Right ventricle myocardium superior (tissue), 1 donor: ENCODE measurements at regions not wholly inside any gene's neighbourhood (a gene's known extent, or its start where the extent isn't known, plus 50 kb on each side); places are given as distances from the start of the nearest gene placed in this dataset.

Experiments used
- ATAC-seq: fragments of 200-7000 bp; cut with Tn5 transposase; one replicate; pipeline ENCODE4 v1.9.1; 2020; ENCODE audit warnings: mild to moderate bottlenecking; ENCODE audit not compliant: poor library complexity
- DNase-seq: peaks from one replicate; pipeline ENCODE4 v3.0.0-alpha.2; 2020
- intact Hi-C: fragments of 100-400 bp; cut with DNase I; formaldehyde crosslinking; loops from one replicate; pipeline ENCODE4 v1.11.2; 2022
- donor health status: DM: no; HTN: yes; CAD: no; lungs with severe emphysema.

DNA sequence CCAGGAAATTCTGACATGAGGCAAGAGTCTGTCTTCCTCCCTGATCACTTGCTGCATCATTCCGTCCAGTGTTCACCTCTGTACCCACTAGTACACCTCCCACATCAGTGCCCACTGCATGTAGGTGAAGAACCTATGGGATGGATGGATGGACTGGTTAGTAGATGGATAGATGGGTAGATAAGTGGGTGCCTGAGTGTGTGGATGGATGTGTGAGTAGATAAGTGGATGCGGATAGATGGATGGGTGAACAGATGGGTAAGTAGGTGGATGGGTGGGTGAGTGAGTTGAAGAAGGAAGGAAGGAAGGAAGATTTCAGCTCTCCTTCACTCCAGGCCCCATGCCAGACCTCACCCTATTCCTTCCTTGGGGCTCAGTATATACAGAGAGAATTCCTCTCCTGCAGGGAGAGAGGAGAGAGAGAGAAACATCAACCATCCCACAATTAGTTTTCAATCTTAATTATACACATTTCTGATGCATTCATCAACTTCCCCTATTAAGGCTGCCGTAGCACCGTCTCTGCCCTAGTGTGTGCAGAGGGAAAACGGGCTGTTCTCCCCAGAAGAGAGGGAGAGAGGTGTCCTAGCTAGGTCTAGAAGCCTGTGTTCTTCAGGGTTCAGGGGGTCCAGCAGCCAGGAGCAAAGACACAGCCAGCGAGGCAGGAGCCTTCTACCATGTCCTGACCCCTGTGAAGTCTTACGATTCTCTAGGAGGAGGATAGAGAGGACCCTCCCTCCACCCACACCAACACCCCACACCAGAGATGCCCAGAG is 125.3 kb downstream of the BUD13 start:
- no peak for DNase-seq
- no peak for ATAC-seq
- intact Hi-C loops: no loop called here

DNA sequence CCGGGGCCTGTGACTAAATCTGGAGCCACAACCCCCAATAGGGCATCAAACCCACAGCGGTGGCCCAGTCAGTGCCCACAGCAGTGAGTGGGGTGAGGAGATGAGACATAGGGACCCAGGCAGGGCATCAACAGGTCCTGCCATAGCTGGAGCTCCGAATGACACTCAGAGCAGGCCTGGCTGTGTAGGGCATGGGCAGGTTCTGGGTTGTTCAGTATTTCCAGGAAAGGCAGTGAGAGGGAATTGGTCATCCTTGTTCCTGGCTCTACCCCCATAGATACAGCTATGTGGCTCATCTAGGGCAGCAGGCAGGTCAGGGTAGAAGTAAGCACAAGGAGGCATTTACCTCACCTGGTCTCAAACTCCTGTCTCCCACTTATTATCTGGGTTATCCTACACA is 126.6 kb downstream of the BUD13 start:
- no peak for DNase-seq
- intact Hi-C loops: no loop called here

DNA sequence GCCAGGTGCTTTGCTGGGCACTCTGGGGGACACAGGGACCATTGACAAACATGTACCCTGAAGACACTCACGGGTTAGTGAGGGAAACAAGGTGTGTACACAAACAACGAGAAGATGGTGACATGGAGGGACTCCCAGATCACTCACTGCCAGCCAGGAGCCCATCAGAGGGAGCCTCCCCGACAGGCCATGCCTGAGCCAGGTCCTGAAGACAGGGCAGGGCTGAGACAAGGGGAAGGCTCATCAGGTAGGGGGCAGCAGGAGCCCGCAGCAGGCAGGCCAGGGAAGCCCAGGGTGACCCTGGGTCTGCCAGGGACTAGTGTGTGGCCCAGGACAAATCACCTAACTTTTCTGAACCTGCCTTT is 127.9 kb downstream of the BUD13 start:
- ATAC-seq (no peak), DNase-seq (no peak)
- intact Hi-C loops: loop anchor here (5.0 kb wide), 1 partner anchor 188 kb away; no protein-coding TSS in a partner anchor

More for the DNA sequence above, 126.6 kb downstream of the BUD13 start:
- ATAC-seq: no peak

- intact Hi-C loops: loop anchor here (5.0 kb wide), 1 partner anchor 187 kb away; no protein-coding TSS in a partner anchor
- DNase-seq (no peak), ATAC-seq (no peak)
These were observed 128.4 kb downstream of the BUD13 start for GRCh38 chr11:116644201-116644940.

DNA sequence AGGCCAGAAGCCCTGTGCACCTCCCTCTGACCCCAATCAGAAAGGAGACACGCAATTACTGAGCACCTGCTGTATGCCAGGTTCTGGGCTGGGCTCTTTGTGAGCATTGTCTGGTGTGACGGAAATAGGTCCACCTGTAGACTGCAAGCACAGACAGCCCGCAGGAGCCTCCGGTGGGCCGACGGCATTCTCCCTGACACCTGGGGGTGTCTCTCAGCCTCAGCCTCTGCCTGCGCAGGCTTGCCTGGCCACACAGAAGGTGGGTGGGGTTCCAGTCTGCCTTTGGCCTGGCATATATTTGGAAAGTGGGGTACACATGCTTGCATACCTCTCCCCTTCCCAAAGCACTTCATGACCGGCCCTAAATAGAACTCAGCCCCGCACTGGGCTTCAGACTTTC is 129.3 kb downstream of the BUD13 start:
- ATAC-seq (no peak), DNase-seq (no peak)
- intact Hi-C loops: loop anchor here (5.0 kb wide), 1 partner anchor 186 kb away; no protein-coding TSS in a partner anchor

- DNase-seq: no peak
- intact Hi-C loops: loop anchor here (5.0 kb wide), 1 partner anchor 186 kb away; no protein-coding TSS in a partner anchor
- ATAC-seq: no peak
These were observed 129.9 kb downstream of the BUD13 start for GRCh38 chr11:116642902-116643301.

GRCh38 chr11:116642481-116642880 is 130.3 kb downstream of the BUD13 start:
- no peak for ATAC-seq
- intact Hi-C loops: loop anchor here (5.0 kb wide), 1 partner anchor 185 kb away; no protein-coding TSS in a partner anchor
- DNase-seq: no peak

- intact Hi-C loops: loop anchor here (5.0 kb wide), 1 partner anchor 184 kb away; no protein-coding TSS in a partner anchor
- DNase-seq (peak; percentile 48), ATAC-seq (peak; percentile 83)
These were observed 131.2 kb downstream of the BUD13 start for GRCh38 chr11:116641561-116642045.

GRCh38 chr11:116640641-116641402 is 132.0 kb downstream of the BUD13 start:
- no peak for DNase-seq
- no peak for ATAC-seq
- intact Hi-C loops: loop anchor here (5.0 kb wide), 1 partner anchor 184 kb away; no protein-coding TSS in a partner anchor

- DNase-seq (no peak), ATAC-seq (no peak)
- intact Hi-C loops: no loop called here
These were observed 134.3 kb downstream of the BUD13 start for GRCh38 chr11:116638463-116638862.

DNA sequence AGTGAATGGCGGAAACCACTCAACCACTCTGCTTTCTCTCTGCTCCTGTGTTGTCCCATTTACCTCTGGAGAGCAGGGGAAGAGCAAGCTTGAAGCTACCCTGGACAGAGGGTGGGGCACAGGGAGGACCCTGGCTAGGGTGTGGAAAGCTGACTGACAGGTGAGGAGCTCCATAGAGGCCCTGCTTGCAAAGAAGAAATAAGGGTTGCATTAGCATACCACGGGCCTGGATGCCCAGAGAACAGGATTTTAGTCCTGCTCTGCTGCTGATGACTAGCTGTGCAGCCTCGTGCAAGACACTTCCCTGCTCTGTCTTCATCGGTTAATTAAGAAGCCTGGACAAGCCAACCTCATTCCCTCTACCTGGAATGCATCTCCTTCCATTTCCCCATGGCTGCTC is 135.0 kb downstream of the BUD13 start:
- ATAC-seq (no peak), DNase-seq (no peak)
- intact Hi-C loops: no loop called here

- intact Hi-C loops: no loop called here
- DNase-seq: no peak
- no peak for ATAC-seq
These were observed 136.4 kb downstream of the BUD13 start for GRCh38 chr11:116636341-116636929.

DNA sequence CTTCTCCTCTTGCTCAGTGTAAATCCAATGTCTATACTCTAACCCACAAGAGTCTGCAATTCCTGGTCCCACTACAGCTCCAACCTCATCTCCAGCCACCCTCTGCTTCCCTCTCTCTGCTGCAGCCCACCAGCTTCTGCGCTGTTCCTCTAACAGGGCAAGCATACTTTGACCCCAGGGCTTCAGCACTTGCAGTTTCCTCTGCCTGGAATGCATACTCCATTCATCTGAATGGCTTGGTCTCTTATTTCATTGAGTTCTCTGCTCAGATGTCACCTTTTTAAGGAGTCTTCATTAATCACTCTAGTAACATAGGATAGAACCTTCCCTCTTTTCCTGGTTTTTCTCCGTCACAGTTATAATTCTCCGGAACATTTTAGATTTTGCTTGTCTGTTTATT is 141.6 kb downstream of the BUD13 start:
- ATAC-seq (no peak), DNase-seq (no peak)
- intact Hi-C loops: no loop called here

- DNase-seq (no peak), ATAC-seq (no peak)
- intact Hi-C loops: no loop called here
These were observed 154.3 kb downstream of the BUD13 start for GRCh38 chr11:116618461-116618860.

- DNase-seq (no peak), ATAC-seq (no peak)
- intact Hi-C loops: no loop called here
These were observed 157.4 kb downstream of the BUD13 start for GRCh38 chr11:116615211-116615865.

DNA sequence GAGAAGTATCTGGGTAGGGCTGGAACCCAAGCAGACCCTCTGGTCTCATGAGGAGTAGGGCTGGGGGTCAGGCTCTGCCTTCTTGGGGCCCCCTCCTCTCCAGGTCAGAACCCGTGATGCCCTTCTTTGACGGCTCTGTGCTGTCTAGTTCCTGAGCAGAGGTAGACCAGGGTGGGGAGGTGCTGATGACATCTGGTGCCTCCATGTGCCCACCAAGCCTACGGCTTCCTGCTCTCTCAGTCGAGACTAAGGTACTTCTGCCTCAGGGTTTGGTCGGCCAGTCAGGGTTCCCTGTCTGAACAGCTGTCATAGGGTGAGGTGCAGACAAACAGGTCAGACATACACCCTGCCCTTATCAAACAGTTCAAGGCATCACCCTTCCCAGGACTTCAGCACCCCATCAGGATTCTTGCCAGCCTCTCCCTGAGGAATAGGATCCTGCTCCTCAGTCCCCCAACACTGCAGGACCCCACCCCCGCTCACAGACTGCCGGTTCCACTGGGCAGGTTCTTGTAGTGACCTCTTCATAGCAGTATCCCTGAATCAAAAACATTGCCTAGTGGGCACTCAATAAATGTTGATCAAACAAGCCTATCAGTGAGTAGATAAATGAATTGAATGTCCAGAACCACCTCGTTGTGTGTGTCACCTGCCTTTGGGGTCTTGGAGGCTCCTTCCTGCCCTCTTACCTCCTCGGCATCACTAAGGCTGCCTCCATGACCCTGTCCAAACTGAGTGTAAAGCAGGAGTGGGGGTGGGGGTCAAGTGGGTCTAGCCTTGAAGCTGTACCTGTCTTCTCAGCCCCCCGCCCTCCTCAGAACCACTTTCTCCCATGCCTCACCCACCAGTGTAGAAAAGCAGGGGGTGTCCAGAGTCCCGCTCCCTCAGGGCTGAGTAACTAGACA is 158.2 kb downstream of the BUD13 start:
- DNase-seq (no peak), ATAC-seq (no peak)
- intact Hi-C loops: no loop called here

DNA sequence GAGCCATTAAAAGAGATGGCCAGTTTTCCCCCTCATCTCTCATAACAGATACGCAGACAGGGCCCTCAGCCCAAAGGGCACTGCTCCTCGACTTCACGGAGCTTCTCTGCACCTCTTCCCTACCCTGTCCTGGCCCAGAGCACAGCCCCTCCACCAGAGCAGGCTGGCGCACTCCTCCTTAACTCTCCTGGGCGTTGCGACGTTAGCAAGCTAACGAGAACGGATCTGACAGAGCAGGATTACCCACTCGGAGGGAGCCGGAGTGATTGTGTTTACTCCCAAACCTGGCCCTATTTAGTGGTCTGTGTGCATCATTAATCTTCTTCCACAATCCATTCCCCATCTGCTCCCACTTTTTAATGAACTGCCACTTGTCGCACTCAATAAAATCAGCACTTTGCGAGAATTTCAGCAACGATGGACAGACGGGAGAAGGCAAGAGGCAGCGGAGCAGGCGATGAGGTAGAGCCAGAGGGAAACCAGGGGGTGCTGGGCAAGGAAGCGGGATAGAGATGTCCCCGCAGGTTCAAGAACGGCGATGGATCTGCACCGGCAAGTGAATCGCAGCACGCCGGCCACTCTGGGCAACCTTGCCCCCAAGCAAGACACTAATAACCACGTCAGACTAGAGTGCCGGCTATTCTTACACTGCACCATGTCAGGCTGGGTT is 159.4 kb downstream of the BUD13 start:
- no peak for DNase-seq
- ATAC-seq: no peak

More for the DNA sequence above, 159.4 kb downstream of the BUD13 start:
- intact Hi-C loops: no loop called here
